Fibroblast of the conjunctiva (primary cell): ENCODE measurements at regions not wholly inside any gene's neighbourhood (a gene's known extent, or its start where the extent isn't known, plus 50 kb on each side); places are given as distances from the start of the nearest gene placed in this dataset.

ENCODE experiments used
- DNase-seq: peaks from one replicate; pipeline ENCODE4 v3.0.0-alpha.2; 2010; ENCODE audit warnings: low read depth

- DNase-seq = no peak
Measured at GRCh38 chr1:5286244-5286643, 631.8 kb downstream of the AJAP1 start.

DNA sequence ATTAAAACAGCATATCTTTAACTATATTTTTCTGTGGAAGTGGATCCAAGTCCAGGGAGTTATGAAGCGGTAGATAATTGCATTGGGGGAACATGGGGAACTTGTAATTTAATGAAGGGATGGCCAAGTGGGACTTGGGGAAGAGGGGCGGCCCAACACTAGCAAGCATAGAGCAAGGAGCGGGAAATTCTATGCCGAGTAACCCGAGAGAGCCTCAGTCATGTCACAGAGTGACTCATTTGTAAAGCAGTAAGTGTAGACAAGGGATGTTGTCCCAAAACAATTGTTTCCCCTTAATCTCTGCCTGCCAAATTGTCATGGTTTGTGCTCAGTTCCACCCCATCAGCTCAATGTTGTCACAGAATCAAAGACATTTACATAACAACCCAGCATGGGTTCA lies 620.1 kb downstream of the AJAP1 start:
- DNase-seq = no peak

DNA sequence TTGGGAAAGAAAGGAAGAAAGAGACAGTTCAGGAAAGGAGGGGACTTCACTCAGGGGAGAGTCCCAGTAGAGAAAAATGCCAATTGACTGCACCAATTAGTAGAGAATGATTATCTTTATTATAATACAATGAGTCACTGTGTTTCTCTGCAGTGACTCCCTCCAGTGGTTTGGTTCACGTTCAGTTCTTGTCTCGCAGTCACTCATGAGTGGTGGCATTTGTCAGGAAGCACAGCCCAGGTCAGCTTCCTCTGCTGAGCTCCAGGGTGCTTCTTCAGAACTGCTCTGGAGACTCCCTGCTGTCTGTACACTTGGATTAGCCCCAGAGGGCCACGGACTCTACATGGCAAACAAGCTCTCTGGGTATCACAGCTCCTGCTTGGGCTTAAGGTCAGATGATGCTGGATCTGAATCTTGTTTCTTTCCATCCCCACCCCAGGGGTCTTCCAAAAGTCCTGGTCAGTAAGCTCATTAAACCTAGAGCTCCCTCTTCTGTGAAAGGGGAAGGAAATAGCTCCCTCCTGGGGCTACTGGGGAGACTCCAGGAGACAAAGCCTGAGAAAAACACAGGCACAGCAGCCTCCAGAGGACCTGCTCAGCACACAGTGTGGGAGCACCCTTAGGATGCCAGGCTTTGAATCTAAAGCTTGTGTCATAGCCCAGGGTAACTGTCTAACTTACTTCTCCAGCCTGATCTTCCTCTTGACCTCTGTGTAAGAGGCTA lies 619.0 kb downstream of the AJAP1 start:
- no peak for DNase-seq

DNA sequence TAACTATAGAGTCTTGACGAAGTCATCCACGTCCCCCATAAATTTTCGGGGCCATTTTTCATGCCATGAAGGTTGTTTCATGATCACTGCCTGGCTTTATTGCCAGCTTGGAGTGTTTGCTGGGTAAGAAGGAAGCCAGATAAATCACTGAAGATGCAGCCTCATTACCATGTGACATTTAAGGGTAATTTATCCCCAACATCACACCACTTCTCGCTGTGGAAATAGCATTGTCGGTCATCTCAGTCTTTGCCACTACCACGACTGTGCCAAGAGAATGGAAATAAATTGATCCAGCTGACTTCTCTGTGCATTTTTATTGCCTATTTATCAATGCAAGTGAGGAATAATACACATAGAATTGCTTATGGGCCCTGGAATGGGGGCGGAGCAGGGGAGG lies 617.9 kb downstream of the AJAP1 start:
- DNase-seq = no peak

- DNase-seq = no peak
Measured at GRCh38 chr1:5271264-5271663, 616.9 kb downstream of the AJAP1 start.

GRCh38 chr1:5269901-5270300 lies 615.5 kb downstream of the AJAP1 start:
- DNase-seq = no peak

DNA sequence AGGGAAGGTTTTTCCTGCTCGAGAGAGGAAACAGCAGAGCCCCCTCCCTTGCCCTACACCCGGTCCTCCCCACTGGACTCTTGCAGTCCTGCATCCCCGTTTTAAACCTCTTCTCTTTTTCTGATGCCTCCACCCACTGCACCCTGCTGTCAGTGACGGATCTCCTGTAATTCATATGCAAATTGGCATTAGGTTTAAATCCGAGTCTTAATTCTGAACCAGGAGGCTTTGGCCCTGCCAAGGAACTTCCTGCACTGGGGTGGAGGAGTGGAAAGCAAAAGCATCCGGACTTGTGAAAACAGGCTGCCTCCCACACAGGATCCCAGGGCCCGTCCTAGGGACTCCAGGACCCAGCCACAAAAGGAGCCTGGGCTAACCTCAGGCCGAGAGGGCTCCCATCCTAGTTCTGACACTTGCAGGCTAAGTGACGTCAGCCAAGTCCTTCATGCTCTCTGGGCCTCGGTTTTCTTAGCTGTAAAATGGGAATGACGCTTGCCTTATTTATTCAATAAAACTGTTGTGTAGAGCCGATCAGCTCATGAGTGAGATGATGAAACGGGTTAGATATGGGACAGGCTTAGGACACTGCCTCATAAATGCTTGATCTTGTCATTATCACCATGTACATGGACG lies 613.3 kb downstream of the AJAP1 start:
- no peak for DNase-seq

- DNase-seq = no peak
Measured at GRCh38 chr1:5265438-5266075, 611.1 kb downstream of the AJAP1 start.

DNA sequence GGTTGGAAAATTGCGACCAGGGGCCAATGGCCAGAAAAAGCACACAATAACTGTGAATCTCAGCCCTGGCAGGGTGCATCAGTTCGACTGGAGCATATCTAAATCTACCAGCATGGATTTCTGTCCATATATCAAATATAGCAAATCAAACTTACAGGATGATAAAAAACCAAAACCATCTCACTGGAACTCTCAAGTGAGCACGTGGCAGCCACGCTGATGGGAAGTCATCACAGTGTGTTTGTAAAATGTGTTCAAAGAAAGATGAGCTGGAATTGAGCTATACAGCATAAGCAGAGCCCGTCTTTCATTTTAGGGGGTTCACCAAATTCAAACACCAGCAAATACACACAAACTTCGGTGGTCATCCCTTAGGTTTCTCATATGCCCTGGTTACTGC lies 610.1 kb downstream of the AJAP1 start:
- DNase-seq = no peak

- no peak for DNase-seq
Measured at GRCh38 chr1:5256793-5257192, 602.4 kb downstream of the AJAP1 start.

DNA sequence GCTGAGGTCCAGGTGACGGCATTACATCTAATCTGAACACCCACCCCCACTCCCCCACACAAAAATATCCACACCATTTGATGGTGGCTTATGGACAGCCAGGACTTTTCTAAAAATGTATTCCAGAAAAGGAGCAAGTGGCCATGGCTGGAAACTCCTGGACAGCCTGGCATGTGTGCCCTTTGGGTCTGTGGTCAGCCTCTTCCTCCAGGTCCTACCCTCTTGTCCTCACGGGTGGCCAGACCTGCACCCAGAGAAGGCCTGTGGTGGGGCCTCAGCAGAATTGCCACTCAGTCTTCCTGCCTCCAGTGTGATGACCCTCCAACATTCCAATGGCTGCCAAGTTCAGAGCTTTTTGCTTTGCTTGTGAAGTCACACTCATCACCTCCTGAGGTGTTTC lies 600.6 kb downstream of the AJAP1 start:
- DNase-seq = no peak

DNA sequence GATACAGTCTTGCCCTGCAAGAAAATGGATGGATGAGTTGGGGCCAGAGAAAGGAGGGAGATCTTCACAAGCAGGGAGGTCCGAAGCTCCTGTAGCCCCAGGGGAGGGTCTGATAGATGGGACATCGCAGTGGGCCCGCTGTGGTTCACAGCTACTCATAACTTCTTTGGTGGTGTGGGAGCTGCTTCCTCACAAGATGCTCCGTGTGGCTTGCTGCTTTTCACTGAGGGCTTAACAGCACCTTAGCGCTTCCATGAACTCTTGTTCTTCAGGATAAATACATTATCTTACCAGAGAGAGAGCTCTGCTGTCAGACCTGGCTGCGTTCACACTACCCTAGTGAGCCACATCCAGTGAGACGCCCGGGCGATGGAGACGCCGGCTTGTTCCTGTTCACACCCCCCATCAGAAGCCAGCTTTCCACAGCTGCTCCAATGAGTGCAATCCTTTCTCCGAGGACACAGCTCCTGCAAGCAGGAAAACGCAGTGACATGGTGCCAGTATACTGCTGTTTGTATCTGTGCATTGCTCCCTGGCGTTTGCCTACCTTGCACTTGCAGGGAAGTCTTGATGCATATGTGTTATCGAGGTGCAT lies 599.8 kb downstream of the AJAP1 start:
- no peak for DNase-seq

DNA sequence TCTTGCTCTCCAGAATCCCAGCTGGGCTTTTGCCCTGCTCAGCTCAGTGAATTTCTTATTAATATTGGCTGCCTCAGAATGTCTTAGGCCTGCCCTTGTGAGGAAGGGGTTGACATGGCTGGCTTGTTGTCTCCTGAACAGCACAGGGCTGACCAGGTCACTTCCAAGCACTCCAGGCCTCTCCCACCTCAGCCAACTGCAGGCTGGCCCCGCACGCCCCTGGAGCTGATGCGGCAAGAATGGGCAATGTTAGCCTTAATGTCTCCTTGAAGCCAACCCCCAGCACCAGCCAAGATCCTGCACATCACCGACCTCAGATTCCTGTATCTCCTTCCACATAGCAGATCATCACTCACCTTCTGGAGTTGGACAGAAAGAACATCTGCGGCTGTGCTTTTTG lies 598.6 kb downstream of the AJAP1 start:
- DNase-seq = no peak

DNA sequence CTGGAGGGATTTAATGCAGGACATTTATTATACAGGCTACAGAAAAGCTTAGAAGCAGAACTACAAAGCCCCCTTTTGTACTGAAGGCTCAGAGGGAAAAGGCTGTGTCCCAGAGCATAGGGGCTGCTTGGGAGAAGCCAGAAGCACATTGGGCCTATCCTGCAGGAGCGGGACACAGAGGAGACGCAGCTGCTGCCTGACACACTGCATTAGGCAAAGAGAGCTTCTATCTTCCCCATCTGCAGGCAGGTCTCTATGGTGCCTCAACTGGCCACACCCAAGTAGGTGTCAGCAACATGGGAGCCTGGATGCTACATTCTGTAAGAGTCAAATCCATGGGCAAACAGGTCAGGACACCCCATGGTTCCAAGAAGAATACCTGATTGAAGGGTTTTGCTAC lies 595.9 kb downstream of the AJAP1 start:
- no peak for DNase-seq

DNA sequence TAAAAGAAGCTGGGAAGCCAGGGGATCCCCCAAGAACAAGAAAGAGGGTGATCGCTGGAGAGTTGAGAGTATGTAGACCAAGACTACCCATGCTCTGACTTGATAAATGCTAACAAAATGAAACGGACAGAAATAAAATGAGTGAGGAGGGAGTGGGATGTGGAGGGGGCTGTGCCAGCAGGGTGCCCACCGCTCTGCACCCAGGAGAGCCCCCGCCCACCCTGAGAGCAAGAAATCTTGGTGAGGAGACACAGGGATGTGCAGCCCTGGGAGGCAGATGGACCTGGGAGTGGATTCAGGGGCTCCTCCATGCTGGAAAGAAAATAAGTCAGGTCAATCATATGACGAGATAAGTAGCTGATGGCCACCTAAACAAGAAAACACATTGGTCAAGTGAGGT lies 590.9 kb downstream of the AJAP1 start:
- DNase-seq = no peak

DNA sequence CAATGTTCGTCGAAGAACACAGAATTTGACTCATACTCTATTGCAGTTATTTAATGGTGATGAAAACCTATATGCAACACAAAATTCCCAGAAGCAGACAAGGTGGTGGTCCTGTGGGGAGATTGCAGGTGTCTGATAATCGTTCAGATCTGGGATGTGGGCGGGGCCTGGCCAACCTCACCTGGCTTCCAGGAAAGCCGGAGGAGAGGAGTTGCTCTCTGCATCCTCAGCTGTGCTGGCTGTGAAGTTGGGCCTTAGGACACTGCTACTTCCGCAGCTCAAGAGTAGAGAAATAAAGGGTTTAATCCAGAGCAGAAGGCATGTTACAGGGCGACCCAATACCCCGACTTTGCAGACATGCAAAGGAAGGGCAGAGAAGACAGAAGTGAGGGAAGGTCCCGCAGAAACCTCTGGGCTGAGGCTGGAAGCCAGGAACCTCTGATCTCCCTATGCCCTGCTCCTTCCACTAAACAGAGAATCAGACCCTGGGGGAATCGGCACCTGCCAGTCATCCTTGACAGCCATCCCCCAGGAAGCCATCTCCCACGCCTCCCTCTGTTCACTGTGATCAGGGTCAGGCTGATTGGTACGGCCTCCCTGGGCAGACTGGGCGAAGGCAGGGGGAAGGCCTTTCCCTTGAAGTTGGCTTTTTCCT lies 590.3 kb downstream of the AJAP1 start:
- no peak for DNase-seq

GRCh38 chr1:5242850-5243249 lies 588.4 kb downstream of the AJAP1 start:
- no peak for DNase-seq

- DNase-seq = no peak
Measured at GRCh38 chr1:5239911-5240310, 585.5 kb downstream of the AJAP1 start.

GRCh38 chr1:5238351-5239130 lies 584.1 kb downstream of the AJAP1 start:
- DNase-seq = no peak

DNA sequence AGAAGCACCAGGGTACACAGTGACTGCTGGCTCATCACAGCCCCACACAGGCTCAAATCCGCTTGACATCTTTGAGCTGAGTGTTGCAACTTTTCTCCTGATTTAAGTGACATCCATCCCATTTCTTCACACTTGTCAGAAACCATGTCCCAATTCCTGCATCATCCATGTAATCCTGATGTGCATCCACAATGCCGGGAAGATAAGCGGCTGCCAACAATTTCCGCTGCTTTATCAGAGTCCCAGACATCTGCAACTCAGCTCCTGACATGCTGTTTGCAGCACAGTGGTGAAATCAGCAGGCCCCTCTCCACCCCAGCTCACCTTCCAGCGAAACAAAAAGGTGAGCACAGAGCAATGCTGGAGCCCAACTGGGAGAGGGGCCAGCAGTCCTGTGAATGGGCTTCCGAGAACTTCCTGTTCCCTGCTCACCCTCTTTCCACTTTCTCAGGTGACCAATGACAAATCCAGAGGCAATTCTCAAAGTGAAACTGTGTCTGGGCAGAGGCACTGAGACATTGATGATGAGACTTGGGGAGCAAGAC lies 581.0 kb downstream of the AJAP1 start:
- DNase-seq = no peak

DNA sequence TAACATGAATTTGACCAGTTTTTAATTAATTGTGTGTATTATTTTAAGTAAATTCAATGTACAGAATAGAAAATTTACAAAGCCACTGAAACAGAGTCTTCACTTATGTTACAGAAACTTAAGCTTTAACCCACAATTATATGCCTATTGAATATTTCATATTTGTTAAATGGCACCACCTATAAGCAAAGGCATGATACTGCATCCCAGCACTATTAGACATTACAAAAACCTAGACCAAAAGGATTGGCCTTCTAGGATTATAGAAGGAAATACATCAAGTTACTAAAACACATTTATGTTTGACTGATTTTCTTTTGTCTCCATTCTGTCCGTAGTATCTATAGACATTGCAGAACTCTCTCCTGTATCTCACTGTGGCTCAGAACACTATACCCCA lies 578.1 kb downstream of the AJAP1 start:
- no peak for DNase-seq
